OCI-LY7 (cell line): ENCODE measurements at regions not wholly inside any gene's neighbourhood (a gene's known extent, or its start where the extent isn't known, plus 50 kb on each side); places are given as distances from the start of the nearest gene placed in this dataset.

Experiments
- BruUV-seq: library from RNA; stranded (reverse); fragments of 400-500 nt; replicated peaks from 2 replicates; lab custom pipeline; 2021; lab: Mats Ljungman, UMichigan
- CTCF ChIA-PET: fragments of 300-600 bp; sonication (Branson Sonifier 250); formaldehyde crosslinking; loops from one replicate; lab custom pipeline; 2022; ENCODE audit warnings: antibody characterized with exemption; ENCODE audit not compliant: unreplicated experiment; lab: Charles Lee
- POLR2A ChIA-PET: fragments of 300-600 bp; sonication (Branson Sonifier 250); formaldehyde crosslinking; loops from one replicate; lab custom pipeline; 2022; ENCODE audit warnings: antibody characterized with exemption; lab: Charles Lee
- DNase-seq: peaks from one replicate; pipeline ENCODE4 v3.0.0-alpha.2; 2015; ENCODE audit warnings: low spot score
- H2AFZ ChIP-seq: fragments of 200-600 bp; sonication (generic), shearing (Covaris generic); 2 replicates; pipeline ENCODE4 v1.6.1; 2014; ENCODE audit warnings: mild to moderate bottlenecking, antibody characterized with exemption, low read length, moderate library complexity
- H3K27ac ChIP-seq: fragments of 200-600 bp; sonication (generic); 2 replicates; pipeline ENCODE4 v1.5.1; 2014; ENCODE audit warnings: mixed run types, low read depth, mild to moderate bottlenecking, moderate library complexity, low read length, inconsistent platforms; ENCODE audit not compliant: poor library complexity, severe bottlenecking
- H3K36me3 ChIP-seq: fragments of 200-600 bp; sonication (generic); 2 replicates; pipeline ENCODE4 v1.6.1; 2014; ENCODE audit warnings: mild to moderate bottlenecking, antibody characterized with exemption, low read length, moderate library complexity, mixed read lengths; ENCODE audit not compliant: insufficient read depth
- H3K4me1 ChIP-seq: fragments of 200-600 bp; sonication (generic); 2 replicates; pipeline ENCODE4 v1.5.1; 2014; ENCODE audit warnings: mild to moderate bottlenecking, low read length; ENCODE audit not compliant: insufficient read depth, poor library complexity, severe bottlenecking
- H3K4me2 ChIP-seq: fragments of 200-600 bp; sonication (generic); 2 replicates; pipeline ENCODE4 v1.6.1; 2014; ENCODE audit warnings: mild to moderate bottlenecking, low read length
- H3K4me3 ChIP-seq: fragments of 200-600 bp; sonication (generic); 2 replicates; pipeline ENCODE4 v1.5.1; 2014; ENCODE audit warnings: mild to moderate bottlenecking, low read depth, low read length; ENCODE audit not compliant: poor library complexity, severe bottlenecking
- H3K79me2 ChIP-seq: fragments of 200-600 bp; sonication (generic); 2 replicates; pipeline ENCODE4 v1.6.1; 2016; ENCODE audit warnings: low read depth, mild to moderate bottlenecking, low read length, moderate library complexity, mixed read lengths; ENCODE audit not compliant: insufficient read depth
- H3K9me2 ChIP-seq: fragments of 200-600 bp; sonication (generic); 2 replicates; pipeline ENCODE4 v1.6.1; 2016; ENCODE audit warnings: mild to moderate bottlenecking, low read length, mixed read lengths; ENCODE audit not compliant: insufficient read depth
- H3K9me3 ChIP-seq: fragments of 200-600 bp; sonication (generic); 2 replicates; pipeline ENCODE4 v1.6.1; 2014; ENCODE audit warnings: mild to moderate bottlenecking, mixed run types, low read length, mixed read lengths
- H4K20me1 ChIP-seq: fragments of 200-600 bp; sonication (generic); 2 replicates; pipeline ENCODE4 v1.6.1; 2014; ENCODE audit warnings: mild to moderate bottlenecking, antibody characterized with exemption, low read length, moderate library complexity, mixed read lengths; ENCODE audit not compliant: insufficient read depth
- EZH2phosphoT487 ChIP-seq: fragments of 200-600 bp; sonication (generic); IDR thresholded peaks from 2 replicates; pipeline ENCODE4 v1.6.1; 2018; ENCODE audit warnings: low read depth, borderline replicate concordance, mild to moderate bottlenecking, mixed run types, antibody characterized with exemption, low read length, moderate library complexity, mixed read lengths
- intact Hi-C: fragments of 100-400 bp; cut with micrococcal nuclease; formaldehyde crosslinking; loops from one replicate; pipeline ENCODE4 v1.10.0; 2022; ENCODE audit not compliant: unreplicated experiment
- TF ChIP-seq, protein P1 (sequence below): fragments of 200-600 bp; sonication (generic); conservative IDR thresholded peaks from 2 replicates; pipeline ENCODE4 v1.5.1; 2014; ENCODE audit warnings: mild to moderate bottlenecking, antibody characterized with exemption, low read length, moderate library complexity, mixed read lengths

DNA sequence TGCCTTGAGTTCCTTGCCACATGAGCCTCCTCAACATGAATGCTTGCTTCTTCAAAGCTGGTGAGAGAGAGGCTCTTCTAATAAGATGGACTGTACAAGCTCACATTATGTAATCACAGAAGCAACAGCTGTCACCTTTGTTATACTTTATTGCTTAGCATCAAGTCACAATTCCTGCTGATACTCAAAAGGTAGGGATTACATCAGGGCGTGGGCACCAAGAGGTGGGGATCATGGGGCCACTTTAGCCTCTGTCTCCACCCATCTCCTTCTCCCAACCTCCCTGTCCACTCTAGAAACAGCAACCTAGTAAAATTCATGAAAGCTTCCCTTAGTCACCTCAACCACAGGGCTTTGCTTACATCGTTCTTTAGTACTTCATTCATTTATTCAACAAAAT is 95.9 kb downstream of the FAM43A start:
- H4K20me1 ChIP-seq: no peaks in the 10 kb centered on the region
- CTCF ChIA-PET: no interaction called here
- intact Hi-C loops: no loop called here

DNA sequence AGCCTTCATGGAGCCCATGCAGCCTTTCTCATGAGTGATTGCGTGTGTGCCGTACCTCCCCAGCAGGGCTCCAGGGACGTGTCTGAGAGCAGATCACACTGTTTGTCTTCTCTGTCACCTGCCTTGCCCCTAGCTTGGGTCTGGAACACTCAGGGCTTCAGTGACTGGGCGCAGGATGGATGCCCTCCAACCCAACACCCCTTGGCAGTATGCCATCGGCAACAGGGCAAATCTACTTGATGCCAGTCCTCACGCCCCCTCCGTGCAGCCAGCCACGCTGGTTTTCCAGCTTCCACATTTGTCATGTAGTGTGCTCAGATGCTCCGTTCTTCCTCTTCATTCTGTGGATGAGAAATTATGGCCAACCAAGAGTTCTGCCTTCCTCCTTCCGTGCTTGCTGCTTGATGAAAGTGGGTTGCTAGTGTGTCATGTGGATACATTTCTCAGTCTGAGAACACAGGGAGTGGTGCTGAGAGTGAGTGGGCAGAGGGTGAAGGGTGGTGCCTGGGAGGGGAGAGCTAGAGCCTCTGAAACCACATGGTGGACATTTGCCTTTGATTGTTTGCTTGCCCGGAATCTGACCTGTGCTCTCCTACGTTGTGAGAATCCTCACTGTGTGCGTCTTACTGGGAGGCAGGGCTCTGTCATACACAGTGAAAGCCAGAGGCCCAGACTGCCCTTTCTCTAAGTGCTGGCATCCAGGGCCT is 97.2 kb downstream of the FAM43A start:
- Histone ChIP-seq H3K27ac (no peak overlapping the region), H2AFZ (no peak overlapping the region), H3K36me3 (no peaks in the 10 kb centered on the region), H3K9me3 (no peaks in the 10 kb centered on the region; the same call in 1 of the 2 replicates), H3K9me2 (no peaks in the 10 kb centered on the region), H3K4me1 (peaks cover 4% of the 10 kb centered on the region), H3K4me3 (no peak overlapping the region), H3K4me2 (no peak overlapping the region), H4K20me1 (no peaks in the 10 kb centered on the region), H3K79me2 (no peaks in the 10 kb centered on the region)
- POLR2A ChIA-PET: interaction anchor here (0.7 to 0.8 kb wide), 2 partner anchors 25 to 390 kb away, joined by 3 to 4 read pairs; no protein-coding TSS in a partner anchor
- DNase-seq: no peak
- intact Hi-C loops: no loop called here
- BruUV-seq: no TSS peak
- TF ChIP-seq, protein P1, sequence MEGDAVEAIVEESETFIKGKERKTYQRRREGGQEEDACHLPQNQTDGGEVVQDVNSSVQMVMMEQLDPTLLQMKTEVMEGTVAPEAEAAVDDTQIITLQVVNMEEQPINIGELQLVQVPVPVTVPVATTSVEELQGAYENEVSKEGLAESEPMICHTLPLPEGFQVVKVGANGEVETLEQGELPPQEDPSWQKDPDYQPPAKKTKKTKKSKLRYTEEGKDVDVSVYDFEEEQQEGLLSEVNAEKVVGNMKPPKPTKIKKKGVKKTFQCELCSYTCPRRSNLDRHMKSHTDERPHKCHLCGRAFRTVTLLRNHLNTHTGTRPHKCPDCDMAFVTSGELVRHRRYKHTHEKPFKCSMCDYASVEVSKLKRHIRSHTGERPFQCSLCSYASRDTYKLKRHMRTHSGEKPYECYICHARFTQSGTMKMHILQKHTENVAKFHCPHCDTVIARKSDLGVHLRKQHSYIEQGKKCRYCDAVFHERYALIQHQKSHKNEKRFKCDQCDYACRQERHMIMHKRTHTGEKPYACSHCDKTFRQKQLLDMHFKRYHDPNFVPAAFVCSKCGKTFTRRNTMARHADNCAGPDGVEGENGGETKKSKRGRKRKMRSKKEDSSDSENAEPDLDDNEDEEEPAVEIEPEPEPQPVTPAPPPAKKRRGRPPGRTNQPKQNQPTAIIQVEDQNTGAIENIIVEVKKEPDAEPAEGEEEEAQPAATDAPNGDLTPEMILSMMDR: no peak
- CTCF ChIA-PET: no interaction called here

More for the DNA sequence above, 95.9 kb downstream of the FAM43A start:
- POLR2A ChIA-PET: interaction anchor here (0.7 kb wide), 1 partner anchor 200 kb away, joined by 3 read pairs; no protein-coding TSS in a partner anchor
- Histone ChIP-seq H3K4me3 (no peak overlapping the region), H3K9me3 (no peaks in the 10 kb centered on the region; the same call in 1 of the 2 replicates), H3K4me1 (peaks cover 16% of the 10 kb centered on the region), H3K27ac (no peak overlapping the region), H3K9me2 (no peaks in the 10 kb centered on the region), H3K4me2 (no peak overlapping the region), H2AFZ (no peak overlapping the region), H3K36me3 (no peaks in the 10 kb centered on the region), H3K79me2 (no peaks in the 10 kb centered on the region)
- no TSS peak for BruUV-seq
- DNase-seq: no peak
- TF ChIP-seq, protein P1: no peak
- no peak for TF ChIP-seq EZH2phosphoT487

DNA sequence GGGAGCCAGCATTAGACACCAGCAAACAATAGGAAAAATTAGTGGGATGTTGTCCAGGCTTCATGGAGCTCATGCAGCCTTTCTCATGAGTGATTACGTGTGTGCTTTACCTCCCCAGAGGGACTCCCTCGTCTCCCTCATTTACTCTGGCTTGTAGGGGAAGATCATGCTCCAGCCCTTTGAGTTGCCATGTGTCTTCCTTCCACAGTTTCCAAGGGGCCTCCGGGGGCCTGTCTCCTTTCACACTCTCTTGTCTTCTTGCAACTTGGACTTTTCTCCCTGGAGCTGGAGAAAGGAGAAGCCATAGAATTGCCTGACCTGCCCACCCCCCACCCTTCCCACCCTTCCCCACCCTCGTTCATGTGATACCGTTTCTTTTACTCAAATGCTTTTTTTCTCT is 98.7 kb downstream of the FAM43A start:
- Histone ChIP-seq H3K79me2 (no peaks in the 10 kb centered on the region), H3K9me2 (no peaks in the 10 kb centered on the region), H3K9me3 (no peaks in the 10 kb centered on the region; the same call in 1 of the 2 replicates), H3K4me3 (no peak overlapping the region), H3K27ac (no peak overlapping the region), H3K4me2 (no peak overlapping the region), H3K36me3 (no peaks in the 10 kb centered on the region), H3K4me1 (no peaks in the 10 kb centered on the region), H2AFZ (no peak overlapping the region), H4K20me1 (no peaks in the 10 kb centered on the region)
- ChIA-PET POLR2A (interaction anchor here (0.6 kb wide), 1 partner anchor 150 kb away, joined by 4 read pairs; no protein-coding TSS in a partner anchor), CTCF (no interaction called here)
- intact Hi-C loops: loop anchor here (1.0 kb wide), 1 partner anchor 22 kb away; no protein-coding TSS in a partner anchor
- no TSS peak for BruUV-seq
- TF ChIP-seq, protein P1: no peak
- TF ChIP-seq EZH2phosphoT487: no peak
- no peak for DNase-seq
